ENCODE measurements at regions not wholly inside any gene's neighbourhood (a gene's known extent, or its start where the extent isn't known, plus 50 kb on each side); places are given as distances from the start of the nearest gene placed in this dataset.
"Not testable (repeated sequence)": the region's sequence is repeated elsewhere in the genome, so short reads cannot be mapped to it uniquely, and the experiment has no call there.

DNA sequence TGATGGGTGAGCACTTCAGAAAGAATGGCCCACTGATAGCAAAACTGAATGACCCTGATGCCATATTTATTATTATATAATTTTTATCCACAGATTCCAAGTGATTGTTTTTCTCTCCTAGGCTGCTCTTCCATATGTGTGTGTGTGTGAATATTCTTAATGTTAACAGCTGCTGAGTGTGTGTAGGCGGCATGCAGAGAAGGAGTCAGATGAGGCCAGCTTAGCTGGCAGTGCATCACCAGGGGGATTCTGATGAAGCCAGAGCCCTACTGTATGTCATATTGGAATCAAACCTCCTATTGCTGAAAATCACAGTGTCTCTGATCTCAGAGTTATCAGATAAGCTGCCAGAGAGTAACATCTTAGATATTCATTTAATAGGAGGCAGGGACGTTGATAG lies 177.1 kb downstream of the DMAC1 start:
- DNase-seq (ENCODE audit: low read depth, low spot score), result no peak

GRCh38 chr9:7615344-7615743 lies 184.2 kb downstream of the DMAC1 start:
- no peak for DNase-seq (ENCODE audit: low read depth, low spot score)

DNA sequence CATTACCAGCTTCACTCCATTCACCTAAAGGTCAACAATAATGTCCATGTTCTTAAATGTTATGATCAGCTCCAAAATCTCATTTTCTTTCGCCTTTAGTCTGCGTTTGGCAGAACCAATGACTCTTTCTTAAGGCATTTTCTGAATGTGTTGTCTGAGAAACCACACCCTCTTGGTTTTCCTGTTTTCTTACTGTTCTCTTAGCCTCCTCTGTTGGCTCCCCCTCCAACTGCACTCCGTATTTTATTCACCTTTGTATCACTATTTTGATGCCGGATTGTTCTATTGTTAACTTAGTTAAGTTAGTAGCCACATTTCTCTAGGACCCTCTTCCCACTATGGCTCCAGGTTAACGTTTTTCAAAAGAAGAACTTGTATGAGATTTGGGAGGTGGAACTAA lies 185.6 kb downstream of the DMAC1 start:
- no peak for DNase-seq (ENCODE audit: low read depth, low spot score)

DNA sequence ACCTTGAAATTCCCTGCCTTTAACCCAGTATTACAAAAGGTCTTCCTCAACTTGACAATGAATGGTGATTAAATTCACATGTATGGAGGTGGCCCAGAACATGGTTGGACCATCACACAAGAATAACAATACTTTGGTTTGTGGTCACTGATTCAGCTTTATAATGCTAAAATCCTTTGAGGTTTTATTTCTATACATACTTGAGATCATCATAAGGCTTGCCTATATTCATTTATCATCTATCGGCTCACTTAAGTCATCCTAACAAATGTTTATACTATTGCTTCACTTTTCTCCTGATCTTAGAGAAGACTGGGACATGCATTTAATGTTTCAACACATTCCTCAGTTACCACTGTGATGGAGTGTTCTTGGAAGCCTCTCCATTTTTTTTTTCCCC lies 191.3 kb downstream of the DMAC1 start:
- DNase-seq (ENCODE audit: low read depth, low spot score), result no peak

- no peak for DNase-seq (ENCODE audit: low read depth, low spot score)
Measured at GRCh38 chr9:7607421-7607820, 192.2 kb downstream of the DMAC1 start.

GRCh38 chr9:7606591-7606990 lies 193.0 kb downstream of the DMAC1 start:
- no peak for DNase-seq (ENCODE audit: low read depth, low spot score)

GRCh38 chr9:7601739-7602138 lies 197.8 kb downstream of the DMAC1 start:
- no peak for DNase-seq (ENCODE audit: low read depth, low spot score)

DNA sequence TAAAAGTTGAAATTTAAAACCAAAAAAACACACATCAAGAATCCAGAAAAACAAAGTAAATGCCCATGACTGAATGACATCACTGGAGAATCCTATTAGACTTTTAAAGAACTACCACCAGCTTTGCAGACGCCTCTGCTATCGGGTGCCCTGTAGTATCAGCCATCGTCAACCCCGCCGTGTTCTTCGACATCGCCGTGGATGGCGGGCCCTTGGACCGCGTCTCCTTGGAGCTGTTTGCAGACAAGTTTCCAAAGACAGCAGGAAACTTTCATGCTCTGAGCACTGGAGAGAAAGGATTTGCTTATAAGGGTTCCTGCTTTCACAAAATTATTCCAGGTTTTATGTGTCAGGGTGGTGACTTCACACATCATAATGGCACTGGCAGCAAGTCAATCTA lies 201.9 kb downstream of the DMAC1 start:
- no peak for DNase-seq (ENCODE audit: low read depth, low spot score)

DNA sequence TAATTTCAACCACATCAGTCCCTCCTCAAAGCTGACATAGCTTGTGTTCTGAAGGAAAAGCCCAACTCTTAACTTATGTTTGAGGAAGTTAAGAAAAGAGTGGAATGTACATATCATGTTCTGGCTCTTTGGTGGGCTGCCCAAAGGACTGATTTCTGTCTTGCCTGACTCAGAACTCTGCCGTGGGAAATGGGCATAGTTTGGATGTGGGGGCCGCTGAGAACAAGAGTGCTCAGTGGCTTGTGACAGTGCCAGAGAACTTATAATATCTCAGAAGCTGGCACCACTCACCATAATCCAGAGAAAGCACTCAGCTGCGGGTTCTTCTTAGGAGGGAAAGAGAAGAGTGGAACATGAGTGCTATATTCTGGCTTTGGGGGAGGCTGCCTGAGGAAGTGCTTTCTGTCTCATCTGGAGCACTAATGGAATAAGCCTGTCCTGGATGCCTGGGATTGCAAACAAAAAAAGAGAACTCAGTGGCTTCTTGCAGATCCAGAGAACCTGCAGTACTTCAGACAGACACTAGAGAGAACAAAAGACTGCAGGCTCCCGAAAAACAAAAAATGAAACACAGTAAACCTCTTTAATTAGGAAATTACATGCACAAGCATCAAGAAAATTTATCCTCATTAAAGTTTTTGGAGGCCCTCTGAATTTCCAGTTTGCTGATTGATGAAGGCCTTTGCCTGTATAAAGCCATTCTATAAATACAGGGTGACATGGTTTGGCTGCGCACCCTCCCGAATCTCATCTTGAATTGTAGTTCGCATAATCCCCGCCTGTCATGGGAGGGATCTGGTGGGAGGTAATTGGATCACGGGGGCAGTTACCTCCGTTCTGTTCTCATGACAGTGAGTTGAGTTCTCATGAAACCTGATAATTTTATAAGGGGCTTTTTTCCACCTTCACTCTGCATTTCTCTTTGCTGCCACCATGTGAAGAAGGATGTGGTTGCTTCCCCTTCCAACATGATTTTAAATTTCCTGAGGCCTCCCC lies 207.0 kb downstream of the DMAC1 start:
- DNase-seq (ENCODE audit: low read depth, low spot score), result no peak

GRCh38 chr9:7591501-7591900 lies 208.1 kb downstream of the DMAC1 start:
- no peak for DNase-seq (ENCODE audit: low read depth, low spot score)

GRCh38 chr9:7580568-7580967 lies 219.0 kb downstream of the DMAC1 start:
- DNase-seq (ENCODE audit: low read depth, low spot score), result no peak

DNA sequence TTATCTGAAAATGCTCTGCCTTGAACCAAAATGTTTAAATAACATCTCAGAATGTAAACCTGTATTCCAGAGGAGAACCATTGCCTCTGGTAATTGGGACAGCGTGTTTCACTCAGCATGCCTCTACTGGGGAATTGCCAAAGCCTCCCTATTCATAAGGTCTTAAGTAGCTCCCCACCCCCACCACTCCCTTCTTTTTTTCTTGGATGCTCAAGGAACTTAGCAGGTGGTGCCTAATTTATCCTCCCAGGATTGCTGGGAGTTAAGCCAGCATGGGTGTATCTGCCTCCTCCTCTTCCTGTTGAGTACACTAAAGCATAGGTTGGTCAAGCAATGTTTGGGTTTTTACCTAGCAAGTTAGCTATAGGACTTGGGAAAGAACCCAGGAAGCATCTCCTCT lies 220.2 kb downstream of the DMAC1 start:
- no peak for DNase-seq (ENCODE audit: low read depth, low spot score)

DNA sequence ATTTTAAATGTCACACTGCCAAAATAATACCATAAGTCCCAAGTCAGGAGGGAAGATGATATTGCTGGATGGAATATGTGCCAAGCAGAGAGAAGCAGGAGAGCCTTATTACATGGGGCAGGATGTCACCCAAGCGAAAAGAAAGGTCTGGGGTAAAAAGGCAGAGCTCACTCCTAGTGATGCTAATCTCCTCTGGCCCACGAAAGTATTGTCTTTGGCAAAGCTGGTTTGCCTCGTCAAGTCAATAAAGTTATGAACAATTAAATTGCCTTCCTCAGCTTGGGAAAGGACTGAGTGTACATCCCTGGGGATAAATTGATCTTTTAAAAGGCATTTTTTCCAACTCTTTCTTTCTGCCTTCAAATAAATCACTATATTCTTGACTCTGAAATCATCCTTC lies 220.6 kb downstream of the DMAC1 start:
- DNase-seq (ENCODE audit: low read depth, low spot score), result no peak

DNA sequence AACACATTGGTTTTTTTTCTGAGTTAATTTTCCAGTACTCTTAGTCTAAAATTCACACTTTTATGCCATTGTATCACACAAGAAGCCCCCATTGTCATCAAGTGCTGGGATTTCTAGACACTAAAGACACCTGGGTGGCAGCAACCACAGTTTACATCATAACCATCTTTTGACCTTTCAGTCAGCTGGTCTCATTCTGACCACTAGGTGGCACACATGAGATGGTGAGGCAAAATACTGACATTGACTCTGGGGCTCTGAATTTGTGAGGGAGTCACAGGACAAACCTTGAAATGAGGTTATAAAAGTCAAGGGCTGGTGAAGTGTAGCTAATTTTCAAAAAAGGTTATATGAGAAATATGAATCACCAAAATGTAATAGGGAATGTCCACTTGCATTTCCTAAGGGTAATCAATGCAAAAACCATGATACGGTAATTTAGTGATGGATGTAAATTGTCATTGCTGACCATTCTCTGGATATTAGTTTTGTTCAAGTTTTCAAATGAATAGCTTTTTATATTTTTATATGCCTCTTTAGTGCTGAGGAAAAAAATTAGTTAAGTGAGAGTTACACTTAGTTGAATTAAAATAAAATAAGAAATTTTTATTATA lies 229.4 kb downstream of the DMAC1 start:
- DNase-seq (ENCODE audit: low read depth, low spot score), result no peak

GRCh38 chr9:7567687-7568086 lies 231.9 kb downstream of the DMAC1 start:
- no peak for DNase-seq (ENCODE audit: low read depth, low spot score)

DNA sequence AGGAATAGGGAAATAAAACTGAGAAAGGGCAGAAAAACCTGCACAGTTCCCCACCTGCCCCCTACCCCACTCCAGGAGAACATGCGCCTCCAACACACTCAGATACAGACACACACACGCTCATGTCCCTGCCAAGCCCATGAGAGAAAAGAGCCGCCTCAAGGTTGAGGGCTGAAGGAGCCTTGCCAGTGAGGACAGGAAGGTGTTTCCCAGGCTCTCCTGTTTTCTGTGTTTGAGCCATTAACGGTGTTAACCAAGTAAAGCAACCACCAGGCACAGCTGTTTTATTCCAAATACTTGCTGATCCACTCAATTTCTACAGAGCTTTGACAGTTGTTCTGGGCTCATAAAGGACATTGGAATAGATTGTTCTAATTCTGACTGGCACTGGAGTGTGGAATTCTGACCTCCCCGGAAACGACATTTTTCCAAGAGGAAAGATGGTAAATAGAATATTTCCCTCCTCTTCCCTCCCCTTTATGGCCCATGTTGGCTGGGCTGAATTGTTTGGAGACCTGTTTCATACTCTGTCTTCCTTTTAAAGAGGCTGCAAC lies 238.0 kb downstream of the DMAC1 start:
- DNase-seq (ENCODE audit: low read depth, low spot score), result no peak

DNA sequence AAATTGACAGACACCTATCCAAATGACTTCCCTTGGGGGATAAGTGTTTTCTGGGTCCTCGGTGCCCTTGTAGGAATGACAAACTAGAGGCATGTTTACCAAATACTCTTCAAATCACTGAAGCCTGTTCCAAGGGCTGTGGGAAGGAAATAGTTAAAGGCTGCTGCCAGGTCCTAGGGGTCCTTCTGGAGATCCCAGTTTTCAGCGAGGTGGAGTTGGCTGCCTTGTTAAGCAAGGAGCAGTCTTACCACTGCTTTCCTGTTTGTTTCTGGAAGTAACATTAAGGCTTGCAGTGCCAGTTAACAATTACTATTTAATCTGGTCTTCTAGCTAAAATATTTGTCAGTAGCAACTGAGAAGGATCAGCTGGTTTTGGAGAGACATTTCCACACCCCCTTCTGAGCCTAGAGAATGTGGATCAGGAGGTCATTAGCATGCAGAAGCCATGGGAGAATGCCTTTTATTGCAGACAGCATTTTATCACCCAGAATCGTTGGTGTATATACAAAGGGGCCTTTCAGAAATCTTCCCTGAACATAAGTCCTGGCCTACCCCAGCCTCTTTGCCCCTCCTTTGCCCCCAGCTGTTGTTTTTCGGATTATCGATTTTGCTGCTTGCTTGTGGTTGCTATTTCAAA lies 238.8 kb downstream of the DMAC1 start:
- DNase-seq (ENCODE audit: low read depth, low spot score), result no peak

DNA sequence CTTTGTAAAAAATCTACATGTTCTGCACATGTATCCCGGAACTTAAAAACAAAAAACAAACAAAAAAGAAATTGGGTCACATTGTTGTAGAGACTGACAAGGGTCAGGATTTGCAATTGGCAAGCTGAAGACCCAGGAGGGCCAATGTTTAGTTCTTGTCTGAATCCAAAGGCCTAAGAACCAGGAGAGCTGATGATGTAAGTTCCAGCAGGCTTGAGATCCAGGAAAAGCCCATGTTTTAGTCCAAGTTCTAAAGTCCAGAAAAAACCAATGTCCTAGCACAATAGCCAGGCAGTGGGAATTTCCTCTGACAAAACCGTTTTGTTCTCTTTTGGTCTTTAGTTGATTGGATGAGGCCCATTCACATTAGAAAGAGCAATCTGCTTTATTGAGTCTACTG lies 244.9 kb downstream of the DMAC1 start:
- DNase-seq (ENCODE audit: low read depth, low spot score), result no peak

- DNase-seq (ENCODE audit: low read depth, low spot score), result not testable (repeated sequence)
Measured at GRCh38 chr9:7552706-7553105, 246.9 kb downstream of the DMAC1 start.

- DNase-seq (ENCODE audit: low read depth, low spot score), result peak; percentile 69
Measured at GRCh38 chr9:7549249-7549648, 250.3 kb downstream of the DMAC1 start.

- DNase-seq (ENCODE audit: low read depth, low spot score), result no peak
Measured at GRCh38 chr9:7546261-7546660, 253.3 kb downstream of the DMAC1 start.
